Panc1 (cell line): ENCODE measurements at regions not wholly inside any gene's neighbourhood (a gene's known extent, or its start where the extent isn't known, plus 50 kb on each side); places are given as distances from the start of the nearest gene placed in this dataset.

Experiments
- ATAC-seq: fragments of 200-7000 bp; cut with Tn5 transposase; 2 replicates; pipeline ENCODE4 v1.9.1; 2020; ENCODE audit warnings: mild to moderate bottlenecking, moderate library complexity
- BruUV-seq: library from RNA; stranded (reverse); fragments of 400-500 nt; replicated peaks from 2 replicates; lab custom pipeline; 2021; lab: Mats Ljungman, UMichigan
- CTCF ChIA-PET: fragments of 300-600 bp; sonication (Branson Sonifier 250); formaldehyde crosslinking; loops from one replicate; lab custom pipeline; 2022; ENCODE audit warnings: antibody characterized with exemption; lab: Charles Lee
- POLR2A ChIA-PET: fragments of 300-600 bp; sonication (Branson Sonifier 250); formaldehyde crosslinking; loops from one replicate; lab custom pipeline; 2022; ENCODE audit warnings: antibody characterized with exemption; lab: Charles Lee
- DNase-seq: peaks from one replicate; pipeline ENCODE4 v3.0.0-alpha.2; 2010; ENCODE audit warnings: low read depth, low spot score
- H3K27ac ChIP-seq: 2 replicates; pipeline ENCODE4 v1.5.1; 2011; ENCODE audit warnings: mild to moderate bottlenecking, low read length, inconsistent platforms
- H3K27me3 ChIP-seq: fragments of 200-500 bp; sonication (Bioruptor generic); 2 replicates; pipeline ENCODE4 v1.6.0; 2014; ENCODE audit warnings: low read length, inconsistent platforms; ENCODE audit not compliant: control insufficient read depth, insufficient read depth
- H3K36me3 ChIP-seq: fragments of 200-500 bp; sonication (Bioruptor generic); 2 replicates; pipeline ENCODE4 v1.5.1; 2014; ENCODE audit warnings: inconsistent platforms, mild to moderate bottlenecking, low read length, moderate library complexity; ENCODE audit not compliant: control insufficient read depth, insufficient read depth
- H3K4me1 ChIP-seq: 2 replicates; pipeline ENCODE4 v1.5.1; 2011; ENCODE audit warnings: inconsistent platforms, mild to moderate bottlenecking, low read length, moderate library complexity; ENCODE audit not compliant: control insufficient read depth, insufficient read depth
- H3K4me3 ChIP-seq, 2 experiments: 2 replicates each; pipeline ENCODE4 v1.5.1; 2011 to 2012; ENCODE audit warnings: low read depth in 2 of 2, low read length in 2 of 2, mild to moderate bottlenecking in 2 of 2, inconsistent platforms in 1 of 2, moderate library complexity in 1 of 2
- H3K9me3 ChIP-seq: fragments of 200-500 bp; sonication (Bioruptor generic); 2 replicates; pipeline ENCODE4 v1.5.1; 2014; ENCODE audit warnings: low read depth, mild to moderate bottlenecking, inconsistent platforms, low read length, moderate library complexity; ENCODE audit not compliant: control insufficient read depth, insufficient read depth
- CTCF ChIP-seq: fragments of 450-650 bp; IDR thresholded peaks from 2 replicates; pipeline ENCODE4 v1.5.1; 2017; ENCODE audit warnings: mild to moderate bottlenecking
- POLR2AphosphoS5 ChIP-seq: IDR thresholded peaks from 2 replicates; pipeline ENCODE4 v1.6.1; 2012; ENCODE audit warnings: mild to moderate bottlenecking, low read depth, low read length, moderate library complexity
- SIN3A ChIP-seq: IDR thresholded peaks from 2 replicates; pipeline ENCODE4 v1.6.1; 2012; ENCODE audit warnings: low read depth, mild to moderate bottlenecking, low read length, moderate library complexity, borderline replicate concordance; ENCODE audit not compliant: insufficient read depth
- TCF7L2 ChIP-seq: IDR thresholded peaks from 2 replicates; pipeline ENCODE4 v1.6.1; 2011; ENCODE audit warnings: mild to moderate bottlenecking, low read depth, low read length, inconsistent platforms
- in situ Hi-C: cut with HindIII; loops from 2 replicates; pipeline ENCODE4 v1.10.0; 2016; ENCODE audit warnings: low sequenced_read_pairs, low pct_unique_long_range_greater_than_20kb
- intact Hi-C: fragments of 100-400 bp; cut with micrococcal nuclease; formaldehyde crosslinking; loops from one replicate; pipeline ENCODE4 v1.10.0; 2022; ENCODE audit not compliant: unreplicated experiment
- TF ChIP-seq, protein P1 (sequence below), 2 experiments: IDR thresholded peaks; 2 replicates each; pipeline ENCODE4 v1.6.1; 2011 to 2012; ENCODE audit warnings: low read depth in 2 of 2, control low read depth in 1 of 2, low read length in 1 of 2, mild to moderate bottlenecking in 1 of 2, moderate library complexity in 1 of 2; ENCODE audit not compliant: insufficient read depth in 1 of 2

DNA sequence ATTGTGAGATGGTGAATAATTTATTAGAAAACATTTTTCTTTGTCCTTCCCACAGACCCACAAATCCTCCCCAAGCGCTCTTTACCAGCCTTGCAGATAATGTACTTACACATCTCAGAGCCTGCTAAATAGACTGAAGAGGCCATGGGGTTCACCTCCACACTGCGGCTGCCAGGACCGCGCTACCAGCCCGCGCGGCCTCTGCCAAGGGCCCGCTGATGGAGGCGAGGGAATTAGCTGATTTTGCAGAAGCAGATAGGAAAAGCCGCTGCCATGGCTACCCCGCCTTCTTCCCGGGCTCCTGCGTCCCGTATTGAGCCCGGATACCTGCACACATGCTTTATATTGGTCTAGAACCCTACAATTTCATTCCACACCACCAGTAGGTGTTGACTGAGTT, 248.0 kb upstream of the FOXD3 start:
- BruUV-seq, result no TSS peak
- Histone ChIP-seq H3K36me3 (no peaks in the 10 kb centered on the region), H3K4me1 (peaks cover 4% of the 10 kb centered on the region; the same call in 1 of the 2 replicates), H3K27me3 (peaks cover 30% of the 10 kb centered on the region), H3K27ac (no peak overlapping the region), H3K4me3 (no peak overlapping the region), H3K9me3 (0 out of 2 replicates have a peak, but pooled peaks cover 5% of the 10 kb centered on the region)
- POLR2A ChIA-PET, result no interaction called here
- in situ Hi-C loops (no loop called here), intact Hi-C loops (no loop called here)
- TF ChIP-seq, protein P1, sequence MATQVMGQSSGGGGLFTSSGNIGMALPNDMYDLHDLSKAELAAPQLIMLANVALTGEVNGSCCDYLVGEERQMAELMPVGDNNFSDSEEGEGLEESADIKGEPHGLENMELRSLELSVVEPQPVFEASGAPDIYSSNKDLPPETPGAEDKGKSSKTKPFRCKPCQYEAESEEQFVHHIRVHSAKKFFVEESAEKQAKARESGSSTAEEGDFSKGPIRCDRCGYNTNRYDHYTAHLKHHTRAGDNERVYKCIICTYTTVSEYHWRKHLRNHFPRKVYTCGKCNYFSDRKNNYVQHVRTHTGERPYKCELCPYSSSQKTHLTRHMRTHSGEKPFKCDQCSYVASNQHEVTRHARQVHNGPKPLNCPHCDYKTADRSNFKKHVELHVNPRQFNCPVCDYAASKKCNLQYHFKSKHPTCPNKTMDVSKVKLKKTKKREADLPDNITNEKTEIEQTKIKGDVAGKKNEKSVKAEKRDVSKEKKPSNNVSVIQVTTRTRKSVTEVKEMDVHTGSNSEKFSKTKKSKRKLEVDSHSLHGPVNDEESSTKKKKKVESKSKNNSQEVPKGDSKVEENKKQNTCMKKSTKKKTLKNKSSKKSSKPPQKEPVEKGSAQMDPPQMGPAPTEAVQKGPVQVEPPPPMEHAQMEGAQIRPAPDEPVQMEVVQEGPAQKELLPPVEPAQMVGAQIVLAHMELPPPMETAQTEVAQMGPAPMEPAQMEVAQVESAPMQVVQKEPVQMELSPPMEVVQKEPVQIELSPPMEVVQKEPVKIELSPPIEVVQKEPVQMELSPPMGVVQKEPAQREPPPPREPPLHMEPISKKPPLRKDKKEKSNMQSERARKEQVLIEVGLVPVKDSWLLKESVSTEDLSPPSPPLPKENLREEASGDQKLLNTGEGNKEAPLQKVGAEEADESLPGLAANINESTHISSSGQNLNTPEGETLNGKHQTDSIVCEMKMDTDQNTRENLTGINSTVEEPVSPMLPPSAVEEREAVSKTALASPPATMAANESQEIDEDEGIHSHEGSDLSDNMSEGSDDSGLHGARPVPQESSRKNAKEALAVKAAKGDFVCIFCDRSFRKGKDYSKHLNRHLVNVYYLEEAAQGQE (IDR thresholded peaks at IDR 0.05; ENCODE audit: insufficient read depth in 1 of 2, low read depth in 2 of 2, low read length in 1 of 2), result no peak
- TF ChIP-seq CTCF, result 0 out of 2 replicates have a peak, but pooled peaks have one; percentile 13
- TF ChIP-seq TCF7L2, result no peak
- TF ChIP-seq POLR2AphosphoS5, result no peak
- no peak for DNase-seq
- 0 out of 2 replicates have a peak, but pooled peaks have one; percentile 26 for ATAC-seq
- CTCF ChIA-PET, result no interaction called here

- DNase-seq (no peak), ATAC-seq (no peak)
- Histone ChIP-seq H3K4me3 (no peak overlapping the region), H3K9me3 (no peaks in the 10 kb centered on the region), H3K36me3 (no peaks in the 10 kb centered on the region), H3K4me1 (no peaks in the 10 kb centered on the region), H3K27ac (no peak overlapping the region), H3K27me3 (peaks cover 13% of the 10 kb centered on the region; the same call in 1 of the 2 replicates)
- in situ Hi-C loops, result no loop called here
- no peak for TF ChIP-seq SIN3A
- no peak for TF ChIP-seq TCF7L2
- no peak for TF ChIP-seq CTCF
- TF ChIP-seq POLR2AphosphoS5, result no peak
- TF ChIP-seq, protein P1 (IDR thresholded peaks at IDR 0.05; ENCODE audit: insufficient read depth in 1 of 2, low read depth in 2 of 2, low read length in 1 of 2), result no peak
- intact Hi-C loops, result no loop called here
- no TSS peak for BruUV-seq
- CTCF ChIA-PET, result no interaction called here
- POLR2A ChIA-PET, result no interaction called here
These were observed 239.6 kb upstream of the FOXD3 start for GRCh38 chr1:63082766-63083165.
